ENCODE measurements at regions not wholly inside any gene's neighbourhood (a gene's known extent, or its start where the extent isn't known, plus 50 kb on each side); places are given as distances from the start of the nearest gene placed in this dataset.

GRCh38 chr13:33722216-33722915 lies 95.6 kb upstream of the RFC3 start:
- TF ChIP-seq, protein P1, sequence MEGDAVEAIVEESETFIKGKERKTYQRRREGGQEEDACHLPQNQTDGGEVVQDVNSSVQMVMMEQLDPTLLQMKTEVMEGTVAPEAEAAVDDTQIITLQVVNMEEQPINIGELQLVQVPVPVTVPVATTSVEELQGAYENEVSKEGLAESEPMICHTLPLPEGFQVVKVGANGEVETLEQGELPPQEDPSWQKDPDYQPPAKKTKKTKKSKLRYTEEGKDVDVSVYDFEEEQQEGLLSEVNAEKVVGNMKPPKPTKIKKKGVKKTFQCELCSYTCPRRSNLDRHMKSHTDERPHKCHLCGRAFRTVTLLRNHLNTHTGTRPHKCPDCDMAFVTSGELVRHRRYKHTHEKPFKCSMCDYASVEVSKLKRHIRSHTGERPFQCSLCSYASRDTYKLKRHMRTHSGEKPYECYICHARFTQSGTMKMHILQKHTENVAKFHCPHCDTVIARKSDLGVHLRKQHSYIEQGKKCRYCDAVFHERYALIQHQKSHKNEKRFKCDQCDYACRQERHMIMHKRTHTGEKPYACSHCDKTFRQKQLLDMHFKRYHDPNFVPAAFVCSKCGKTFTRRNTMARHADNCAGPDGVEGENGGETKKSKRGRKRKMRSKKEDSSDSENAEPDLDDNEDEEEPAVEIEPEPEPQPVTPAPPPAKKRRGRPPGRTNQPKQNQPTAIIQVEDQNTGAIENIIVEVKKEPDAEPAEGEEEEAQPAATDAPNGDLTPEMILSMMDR (IDR thresholded peaks at IDR 0.05): no peak
- no peak for TF ChIP-seq POLR2A (IDR thresholded peaks at IDR 0.05)

All from uterus (tissue), 2 donors.